ENCODE measurements at regions not wholly inside any gene's neighbourhood (a gene's known extent, or its start where the extent isn't known, plus 50 kb on each side); places are given as distances from the start of the nearest gene placed in this dataset.

DNA sequence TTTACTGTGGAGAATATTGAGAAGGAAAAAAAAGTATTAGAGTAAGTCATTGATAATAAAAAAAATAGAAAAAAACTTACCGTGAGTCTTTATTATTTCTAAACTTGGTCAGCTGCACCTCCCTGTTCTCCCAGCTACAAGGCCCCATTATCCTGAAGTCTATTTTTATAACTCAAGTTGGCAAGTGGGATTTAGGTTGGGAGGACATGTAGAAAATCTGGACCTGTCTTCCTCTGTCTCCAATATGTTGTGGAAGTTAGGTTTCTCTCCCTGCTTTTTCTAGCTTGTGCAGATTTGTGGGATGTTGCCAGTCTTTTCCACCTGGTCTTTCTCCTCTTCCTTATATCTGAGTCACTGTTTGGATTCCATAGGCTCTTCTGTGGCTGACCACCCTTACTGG, 361.4 kb downstream of the HLX start:
- H4K20me1 ChIP-seq (ENCODE audit: control insufficient read depth, extremely low read depth, insufficient read depth, low read length): no peaks in the 10 kb centered on the region
- no peak overlapping the region for H3K9ac ChIP-seq (ENCODE audit: control insufficient read depth, extremely low read depth, insufficient read depth, low read length)
- no peak for TF ChIP-seq EZH2 (IDR thresholded peaks at IDR 0.05; ENCODE audit: low read length)
- TF ChIP-seq, protein P1, sequence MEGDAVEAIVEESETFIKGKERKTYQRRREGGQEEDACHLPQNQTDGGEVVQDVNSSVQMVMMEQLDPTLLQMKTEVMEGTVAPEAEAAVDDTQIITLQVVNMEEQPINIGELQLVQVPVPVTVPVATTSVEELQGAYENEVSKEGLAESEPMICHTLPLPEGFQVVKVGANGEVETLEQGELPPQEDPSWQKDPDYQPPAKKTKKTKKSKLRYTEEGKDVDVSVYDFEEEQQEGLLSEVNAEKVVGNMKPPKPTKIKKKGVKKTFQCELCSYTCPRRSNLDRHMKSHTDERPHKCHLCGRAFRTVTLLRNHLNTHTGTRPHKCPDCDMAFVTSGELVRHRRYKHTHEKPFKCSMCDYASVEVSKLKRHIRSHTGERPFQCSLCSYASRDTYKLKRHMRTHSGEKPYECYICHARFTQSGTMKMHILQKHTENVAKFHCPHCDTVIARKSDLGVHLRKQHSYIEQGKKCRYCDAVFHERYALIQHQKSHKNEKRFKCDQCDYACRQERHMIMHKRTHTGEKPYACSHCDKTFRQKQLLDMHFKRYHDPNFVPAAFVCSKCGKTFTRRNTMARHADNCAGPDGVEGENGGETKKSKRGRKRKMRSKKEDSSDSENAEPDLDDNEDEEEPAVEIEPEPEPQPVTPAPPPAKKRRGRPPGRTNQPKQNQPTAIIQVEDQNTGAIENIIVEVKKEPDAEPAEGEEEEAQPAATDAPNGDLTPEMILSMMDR (optimal IDR thresholded peaks at IDR 0.05 in 1 of 3, IDR thresholded peaks at IDR 0.05 in 1 of 3, conservative IDR thresholded peaks at IDR 0.05 in 1 of 3; ENCODE audit: extremely low read depth in 1 of 3, insufficient read depth in 2 of 3, low read length in 3 of 3): no peak
- dilution Hi-C loops (cut with MboI; ENCODE audit: extremely low pct_ligation_motif_present, low sequenced_read_pairs): no loop called here
- H2AFZ ChIP-seq (ENCODE audit: control insufficient read depth, low read length): no peak overlapping the region
- no peak overlapping the region for H3K4me2 ChIP-seq (ENCODE audit: control insufficient read depth, extremely low read depth, insufficient read depth, low read depth, low read length)
- FAIRE-seq (no peak), DNase-seq (ENCODE audit: low read depth, low spot score) (no peak)
- no peaks in the 10 kb centered on the region for H3K9me3 ChIP-seq (ENCODE audit: control insufficient read depth, low read depth, low read length)
- H3K27ac ChIP-seq (ENCODE audit: control insufficient read depth, insufficient read depth, low read length): no peak overlapping the region
- no peaks in the 10 kb centered on the region for H3K79me2 ChIP-seq (ENCODE audit: control insufficient read depth, insufficient read depth, low read length)
- H3K4me3 ChIP-seq (ENCODE audit: control insufficient read depth in 2 of 3, extremely low read depth in 1 of 3, insufficient read depth in 2 of 3, low read depth in 1 of 3, low read length in 3 of 3): no peak overlapping the region
- H3K27me3 ChIP-seq (ENCODE audit: control insufficient read depth, extremely low read depth, insufficient read depth, low read length): no peaks in the 10 kb centered on the region
- H3K4me1 ChIP-seq (ENCODE audit: control insufficient read depth, extremely low read depth, insufficient read depth, low read length): no peaks in the 10 kb centered on the region
- no peaks in the 10 kb centered on the region for H3K9me1 ChIP-seq (ENCODE audit: control insufficient read depth, extremely low read depth, insufficient read depth, low read length)
- H3K36me3 ChIP-seq (ENCODE audit: control insufficient read depth in 2 of 2, extremely low read depth in 1 of 2, insufficient read depth in 2 of 2, low read length in 2 of 2): no peaks in the 10 kb centered on the region

DNA sequence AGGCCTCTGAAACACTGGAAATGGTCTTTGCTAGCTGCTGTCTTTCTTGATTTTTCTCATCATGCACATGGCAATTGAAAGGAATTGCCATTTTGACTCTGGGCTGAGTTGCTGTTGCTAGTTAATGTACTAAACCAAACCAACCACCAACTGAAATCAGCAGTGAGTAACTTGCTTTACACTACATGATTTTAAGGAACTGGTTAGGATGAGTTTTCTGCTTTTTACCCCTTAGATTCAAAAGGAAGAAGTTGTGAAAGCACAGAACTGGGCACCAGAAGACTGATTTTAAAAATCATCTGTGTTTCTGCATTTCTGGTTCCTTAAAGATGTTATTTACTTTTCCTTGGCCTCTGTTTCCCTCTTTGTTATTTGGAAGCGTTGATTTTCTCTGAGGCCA, 361.9 kb downstream of the HLX start:
- H3K9ac ChIP-seq (ENCODE audit: control insufficient read depth, extremely low read depth, insufficient read depth, low read length): no peak overlapping the region
- FAIRE-seq (no peak), DNase-seq (ENCODE audit: low read depth, low spot score) (no peak)
- dilution Hi-C loops (cut with MboI; ENCODE audit: extremely low pct_ligation_motif_present, low sequenced_read_pairs): no loop called here
- no peaks in the 10 kb centered on the region for H4K20me1 ChIP-seq (ENCODE audit: control insufficient read depth, extremely low read depth, insufficient read depth, low read length)
- H3K27me3 ChIP-seq (ENCODE audit: control insufficient read depth, extremely low read depth, insufficient read depth, low read length): no peaks in the 10 kb centered on the region
- H3K79me2 ChIP-seq (ENCODE audit: control insufficient read depth, insufficient read depth, low read length): no peaks in the 10 kb centered on the region
- no peaks in the 10 kb centered on the region for H3K9me1 ChIP-seq (ENCODE audit: control insufficient read depth, extremely low read depth, insufficient read depth, low read length)
- H3K4me1 ChIP-seq (ENCODE audit: control insufficient read depth, extremely low read depth, insufficient read depth, low read length): no peaks in the 10 kb centered on the region
- H3K4me3 ChIP-seq (ENCODE audit: control insufficient read depth in 2 of 3, extremely low read depth in 1 of 3, insufficient read depth in 2 of 3, low read depth in 1 of 3, low read length in 3 of 3): no peak overlapping the region
- H3K27ac ChIP-seq (ENCODE audit: control insufficient read depth, insufficient read depth, low read length): no peak overlapping the region
- no peaks in the 10 kb centered on the region for H3K9me3 ChIP-seq (ENCODE audit: control insufficient read depth, low read depth, low read length)
- no peaks in the 10 kb centered on the region for H3K36me3 ChIP-seq (ENCODE audit: control insufficient read depth in 2 of 2, extremely low read depth in 1 of 2, insufficient read depth in 2 of 2, low read length in 2 of 2)
- no peak overlapping the region for H2AFZ ChIP-seq (ENCODE audit: control insufficient read depth, low read length)
- H3K4me2 ChIP-seq (ENCODE audit: control insufficient read depth, extremely low read depth, insufficient read depth, low read depth, low read length): no peak overlapping the region
- no peak for TF ChIP-seq EZH2 (IDR thresholded peaks at IDR 0.05; ENCODE audit: low read length)
- TF ChIP-seq, protein P1 (optimal IDR thresholded peaks at IDR 0.05 in 1 of 3, IDR thresholded peaks at IDR 0.05 in 1 of 3, conservative IDR thresholded peaks at IDR 0.05 in 1 of 3; ENCODE audit: extremely low read depth in 1 of 3, insufficient read depth in 2 of 3, low read length in 3 of 3): no peak
